Mesendoderm (in vitro differentiated cells): ENCODE measurements at regions not wholly inside any gene's neighbourhood (a gene's known extent, or its start where the extent isn't known, plus 50 kb on each side); places are given as distances from the start of the nearest gene placed in this dataset.

Experiments
- DNase-seq: peaks from one replicate; pipeline ENCODE4 v3.0.0; 2013
- H2AK5ac ChIP-seq: 2 replicates; pipeline ENCODE4 v1.6.1; 2013; ENCODE audit warnings: low read length, inconsistent platforms
- H2BK120ac ChIP-seq: 2 replicates; pipeline ENCODE4 v1.6.1; 2013; ENCODE audit warnings: low read depth, mild to moderate bottlenecking, low read length, moderate library complexity, mixed read lengths
- H2BK15ac ChIP-seq: replicated peaks from 2 replicates; pipeline ENCODE4 v1.6.1; 2013; ENCODE audit warnings: low read depth, mild to moderate bottlenecking, moderate library complexity
- H2BK5ac ChIP-seq: 2 replicates; pipeline ENCODE4 v1.6.1; 2013; ENCODE audit warnings: low read length, inconsistent platforms
- H3K18ac ChIP-seq: 2 replicates; pipeline ENCODE4 v1.6.1; 2013; ENCODE audit warnings: mild to moderate bottlenecking, low read length, mixed read lengths
- H3K23ac ChIP-seq: one replicate; pipeline ENCODE4 v1.6.1; 2013; ENCODE audit warnings: low read length
- H3K27ac ChIP-seq: 2 replicates; pipeline ENCODE4 v1.5.1; 2013; ENCODE audit warnings: low read depth, mild to moderate bottlenecking, inconsistent platforms, low read length, moderate library complexity
- H3K27me3 ChIP-seq: 2 replicates; pipeline ENCODE4 v1.6.1; 2013; ENCODE audit warnings: low read length, control low read depth, mild to moderate bottlenecking, inconsistent platforms; ENCODE audit not compliant: insufficient read depth, poor library complexity
- H3K36me3 ChIP-seq: 2 replicates; pipeline ENCODE4 v1.6.1; 2013; ENCODE audit warnings: low read length, inconsistent platforms; ENCODE audit not compliant: control insufficient read depth, insufficient read depth
- H3K4ac ChIP-seq: one replicate; pipeline ENCODE4 v1.6.1; 2013; ENCODE audit warnings: low read depth, mild to moderate bottlenecking, low read length, moderate library complexity
- H3K4me1 ChIP-seq: 2 replicates; pipeline ENCODE4 v1.6.1; 2013; ENCODE audit warnings: low read depth, low read length, inconsistent platforms; ENCODE audit not compliant: control insufficient read depth
- H3K4me2 ChIP-seq: 2 replicates; pipeline ENCODE4 v1.6.1; 2013; ENCODE audit warnings: low read length
- H3K4me3 ChIP-seq: 2 replicates; pipeline ENCODE4 v1.5.1; 2013; ENCODE audit warnings: mild to moderate bottlenecking, low read length
- H3K56ac ChIP-seq: one replicate; pipeline ENCODE4 v1.6.1; 2013; ENCODE audit warnings: low read length
- H3K79me1 ChIP-seq: 2 replicates; pipeline ENCODE4 v1.6.1; 2013; ENCODE audit warnings: low read length, inconsistent platforms
- H3K79me2 ChIP-seq: 2 replicates; pipeline ENCODE4 v1.6.1; 2013; ENCODE audit warnings: mild to moderate bottlenecking, low read length; ENCODE audit not compliant: control insufficient read depth, insufficient read depth
- H3K9ac ChIP-seq: 2 replicates; pipeline ENCODE4 v1.6.1; 2013; ENCODE audit warnings: low read length, inconsistent platforms
- H4K5ac ChIP-seq: one replicate; pipeline ENCODE4 v1.6.1; 2013; ENCODE audit warnings: low read length
- H4K8ac ChIP-seq: one replicate; pipeline ENCODE4 v1.6.1; 2013; ENCODE audit warnings: low read depth, mild to moderate bottlenecking, control low read depth, low read length, moderate library complexity
- WGBS: extraction: QIAGEN DNeasy Blood & Tissue Kit; methylation state at CpG from one replicate; pipeline ENCODE4 v1.1.7; 2013; ENCODE audit warnings: low lambda C conversion rate, missing lambda C conversion rate; ENCODE audit not compliant: insufficient coverage; ENCODE audit errors: extremely low coverage; 5-methylcytosine and 5-hydroxymethylcytosine counted together

GRCh38 chr6:134757911-134758361, 192.0 kb downstream of the ALDH8A1 start:
- no peak overlapping the region for H2AK5ac ChIP-seq
- WGBS: no CpG with 5 or more reads among the region's 1 CpG
- no peaks in the 10 kb centered on the region for H3K79me2 ChIP-seq

DNA sequence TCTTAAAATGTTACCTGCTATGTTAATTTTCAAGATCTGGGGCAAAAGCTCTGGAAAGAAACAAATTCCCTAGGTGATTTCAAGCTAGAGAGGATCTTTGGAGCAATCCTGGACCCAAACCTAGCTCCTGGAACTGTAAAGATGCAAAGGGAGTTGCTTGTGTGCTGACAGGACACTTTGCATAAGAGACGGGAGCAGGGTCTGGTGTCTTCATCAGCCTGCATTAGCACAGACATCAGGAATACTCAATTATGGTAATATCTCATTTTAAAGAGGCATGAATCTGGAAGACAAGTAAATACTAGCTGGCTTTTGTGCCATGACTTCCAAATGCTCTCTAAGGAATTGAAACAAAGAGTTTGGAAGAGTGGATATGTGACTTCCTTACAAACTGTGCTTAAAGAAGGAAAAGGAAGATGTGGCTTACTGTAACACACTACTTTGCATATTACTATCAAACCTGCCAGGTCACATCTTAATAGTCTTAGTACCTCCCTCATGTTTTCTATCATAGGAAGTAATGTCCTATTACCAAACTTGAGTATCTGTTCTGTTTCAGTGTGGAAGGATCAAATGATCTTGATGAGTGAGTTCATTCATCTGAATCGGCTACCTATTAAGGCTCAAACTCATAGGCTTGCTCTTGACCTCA, 193.4 kb downstream of the ALDH8A1 start:
- no peak overlapping the region for H2AK5ac ChIP-seq
- H3K79me2 ChIP-seq: no peaks in the 10 kb centered on the region
- no peaks in the 10 kb centered on the region for H3K27me3 ChIP-seq
- no peak for DNase-seq
- no peak overlapping the region for H3K23ac ChIP-seq
- no peak overlapping the region for H4K8ac ChIP-seq
- H3K4me1 ChIP-seq: no peaks in the 10 kb centered on the region
- H3K56ac ChIP-seq: no peak overlapping the region
- no peak overlapping the region for H3K4me2 ChIP-seq
- no peak overlapping the region for H2BK5ac ChIP-seq
- no peak overlapping the region for H3K4ac ChIP-seq
- H3K18ac ChIP-seq: no peak overlapping the region
- H2BK15ac ChIP-seq: no peak overlapping the region
- no peaks in the 10 kb centered on the region for H3K79me1 ChIP-seq
- no peak overlapping the region for H3K27ac ChIP-seq
- no peaks in the 10 kb centered on the region for H3K36me3 ChIP-seq
- H3K4me3 ChIP-seq: no peak overlapping the region
- WGBS: no CpG with 5 or more reads among the region's 2 CpGs
- H4K5ac ChIP-seq: no peak overlapping the region
- H3K9ac ChIP-seq: no peak overlapping the region
- H2BK120ac ChIP-seq: no peak overlapping the region

More at GRCh38 chr6:134757911-134758361, 192.0 kb downstream of the ALDH8A1 start:
- peak; percentile 8 for DNase-seq
- Histone ChIP-seq H3K23ac (no peak overlapping the region), H2BK120ac (no peak overlapping the region), H2BK5ac (no peak overlapping the region), H3K4me2 (no peak overlapping the region), H3K9ac (no peak overlapping the region), H3K36me3 (no peaks in the 10 kb centered on the region), H4K8ac (no peak overlapping the region), H3K4me3 (no peak overlapping the region), H3K27ac (no peak overlapping the region), H3K4ac (no peak overlapping the region), H4K5ac (no peak overlapping the region), H3K18ac (no peak overlapping the region), H3K79me1 (no peaks in the 10 kb centered on the region), H2BK15ac (no peak overlapping the region), H3K56ac (no peak overlapping the region), H3K4me1 (no peaks in the 10 kb centered on the region), H3K27me3 (no peaks in the 10 kb centered on the region)

GRCh38 chr6:134754013-134754690, 195.7 kb downstream of the ALDH8A1 start:
- Histone ChIP-seq H3K36me3 (no peaks in the 10 kb centered on the region), H4K8ac (no peak overlapping the region), H4K5ac (no peak overlapping the region), H2BK120ac (no peak overlapping the region), H3K18ac (no peak overlapping the region), H3K23ac (no peak overlapping the region), H3K4ac (no peak overlapping the region), H3K79me2 (no peaks in the 10 kb centered on the region), H3K79me1 (no peaks in the 10 kb centered on the region), H2BK5ac (no peak overlapping the region), H3K56ac (no peak overlapping the region), H3K27me3 (no peaks in the 10 kb centered on the region), H3K4me3 (no peak overlapping the region), H2AK5ac (no peak overlapping the region), H3K27ac (no peak overlapping the region), H3K9ac (no peak overlapping the region), H2BK15ac (no peak overlapping the region), H3K4me2 (no peak overlapping the region), H3K4me1 (no peaks in the 10 kb centered on the region)
- no CpG with 5 or more reads among the region's 4 CpGs for WGBS
- DNase-seq: no peak

- Histone ChIP-seq H2BK15ac (no peak overlapping the region), H2BK120ac (no peak overlapping the region), H3K79me1 (no peaks in the 10 kb centered on the region), H3K9ac (no peak overlapping the region), H3K27me3 (no peaks in the 10 kb centered on the region), H3K4me2 (no peak overlapping the region), H4K5ac (no peak overlapping the region), H3K27ac (no peak overlapping the region), H3K79me2 (no peaks in the 10 kb centered on the region), H3K4me3 (no peak overlapping the region), H2AK5ac (no peak overlapping the region), H3K23ac (no peak overlapping the region), H3K18ac (no peak overlapping the region), H4K8ac (no peak overlapping the region), H3K4me1 (no peaks in the 10 kb centered on the region), H3K4ac (no peak overlapping the region), H3K56ac (no peak overlapping the region), H3K36me3 (no peaks in the 10 kb centered on the region), H2BK5ac (no peak overlapping the region)
- no CpG with 5 or more reads among the region's 4 CpGs for WGBS
- no peak for DNase-seq
Measured at GRCh38 chr6:134753001-134753400, 196.9 kb downstream of the ALDH8A1 start.

DNA sequence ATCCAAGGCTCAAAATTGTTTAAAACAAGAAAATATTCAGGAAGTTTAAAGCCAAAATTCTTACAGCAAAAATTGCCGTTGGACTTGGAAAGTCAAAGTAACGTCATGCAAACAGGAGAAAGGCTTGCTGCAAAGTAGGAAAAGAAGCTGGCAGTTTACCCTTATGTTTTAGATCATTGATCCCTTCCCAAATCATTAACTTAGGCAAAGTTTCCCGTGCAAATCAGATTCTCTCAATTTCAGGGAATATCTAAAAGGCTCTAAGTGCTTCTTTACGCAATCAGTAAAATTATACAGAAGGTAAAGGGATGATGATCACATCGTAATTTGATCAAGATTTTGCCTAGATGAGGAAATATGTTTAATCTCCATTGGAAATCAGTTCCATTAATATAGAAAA, 197.5 kb downstream of the ALDH8A1 start:
- no peak overlapping the region for H2AK5ac ChIP-seq

More for the DNA sequence above, 197.5 kb downstream of the ALDH8A1 start:
- Histone ChIP-seq H3K56ac (no peak overlapping the region), H3K4me1 (no peaks in the 10 kb centered on the region), H3K18ac (no peak overlapping the region), H4K8ac (no peak overlapping the region), H2BK120ac (no peak overlapping the region), H2BK5ac (no peak overlapping the region), H3K4me2 (no peak overlapping the region), H3K9ac (no peak overlapping the region), H4K5ac (no peak overlapping the region), H3K23ac (no peak overlapping the region), H3K79me2 (no peaks in the 10 kb centered on the region), H2BK15ac (no peak overlapping the region), H3K79me1 (no peaks in the 10 kb centered on the region), H3K4me3 (no peak overlapping the region), H3K27me3 (no peaks in the 10 kb centered on the region), H3K4ac (no peak overlapping the region), H3K27ac (no peak overlapping the region), H3K36me3 (no peaks in the 10 kb centered on the region)
- no CpG with 5 or more reads among the region's 5 CpGs for WGBS
- no peak for DNase-seq
